OCI-LY7 (cell line): ENCODE measurements at regions not wholly inside any gene's neighbourhood (a gene's known extent, or its start where the extent isn't known, plus 50 kb on each side); places are given as distances from the start of the nearest gene placed in this dataset.

ENCODE experiments used
- BruUV-seq: library from RNA; stranded (reverse); fragments of 400-500 nt; replicated peaks from 2 replicates; lab custom pipeline; 2021; lab: Mats Ljungman, UMichigan
- CTCF ChIA-PET: fragments of 300-600 bp; sonication (Branson Sonifier 250); formaldehyde crosslinking; loops from one replicate; lab custom pipeline; 2022; ENCODE audit warnings: antibody characterized with exemption; ENCODE audit not compliant: unreplicated experiment; lab: Charles Lee
- POLR2A ChIA-PET: fragments of 300-600 bp; sonication (Branson Sonifier 250); formaldehyde crosslinking; loops from one replicate; lab custom pipeline; 2022; ENCODE audit warnings: antibody characterized with exemption; lab: Charles Lee
- DNase-seq: peaks from one replicate; pipeline ENCODE4 v3.0.0-alpha.2; 2015; ENCODE audit warnings: low spot score
- H2AFZ ChIP-seq: fragments of 200-600 bp; sonication (generic), shearing (Covaris generic); 2 replicates; pipeline ENCODE4 v1.6.1; 2014; ENCODE audit warnings: mild to moderate bottlenecking, antibody characterized with exemption, low read length, moderate library complexity
- H3K27ac ChIP-seq: fragments of 200-600 bp; sonication (generic); 2 replicates; pipeline ENCODE4 v1.5.1; 2014; ENCODE audit warnings: mixed run types, low read depth, mild to moderate bottlenecking, moderate library complexity, low read length, inconsistent platforms; ENCODE audit not compliant: poor library complexity, severe bottlenecking
- H3K36me3 ChIP-seq: fragments of 200-600 bp; sonication (generic); 2 replicates; pipeline ENCODE4 v1.6.1; 2014; ENCODE audit warnings: mild to moderate bottlenecking, antibody characterized with exemption, low read length, moderate library complexity, mixed read lengths; ENCODE audit not compliant: insufficient read depth
- H3K4me1 ChIP-seq: fragments of 200-600 bp; sonication (generic); 2 replicates; pipeline ENCODE4 v1.5.1; 2014; ENCODE audit warnings: mild to moderate bottlenecking, low read length; ENCODE audit not compliant: insufficient read depth, poor library complexity, severe bottlenecking
- H3K4me2 ChIP-seq: fragments of 200-600 bp; sonication (generic); 2 replicates; pipeline ENCODE4 v1.6.1; 2014; ENCODE audit warnings: mild to moderate bottlenecking, low read length
- H3K4me3 ChIP-seq: fragments of 200-600 bp; sonication (generic); 2 replicates; pipeline ENCODE4 v1.5.1; 2014; ENCODE audit warnings: mild to moderate bottlenecking, low read depth, low read length; ENCODE audit not compliant: poor library complexity, severe bottlenecking
- H3K79me2 ChIP-seq: fragments of 200-600 bp; sonication (generic); 2 replicates; pipeline ENCODE4 v1.6.1; 2016; ENCODE audit warnings: low read depth, mild to moderate bottlenecking, low read length, moderate library complexity, mixed read lengths; ENCODE audit not compliant: insufficient read depth
- H3K9me2 ChIP-seq: fragments of 200-600 bp; sonication (generic); 2 replicates; pipeline ENCODE4 v1.6.1; 2016; ENCODE audit warnings: mild to moderate bottlenecking, low read length, mixed read lengths; ENCODE audit not compliant: insufficient read depth
- H3K9me3 ChIP-seq: fragments of 200-600 bp; sonication (generic); 2 replicates; pipeline ENCODE4 v1.6.1; 2014; ENCODE audit warnings: mild to moderate bottlenecking, mixed run types, low read length, mixed read lengths
- H4K20me1 ChIP-seq: fragments of 200-600 bp; sonication (generic); 2 replicates; pipeline ENCODE4 v1.6.1; 2014; ENCODE audit warnings: mild to moderate bottlenecking, antibody characterized with exemption, low read length, moderate library complexity, mixed read lengths; ENCODE audit not compliant: insufficient read depth
- EZH2phosphoT487 ChIP-seq: fragments of 200-600 bp; sonication (generic); IDR thresholded peaks from 2 replicates; pipeline ENCODE4 v1.6.1; 2018; ENCODE audit warnings: low read depth, borderline replicate concordance, mild to moderate bottlenecking, mixed run types, antibody characterized with exemption, low read length, moderate library complexity, mixed read lengths
- intact Hi-C: fragments of 100-400 bp; cut with micrococcal nuclease; formaldehyde crosslinking; loops from one replicate; pipeline ENCODE4 v1.10.0; 2022; ENCODE audit not compliant: unreplicated experiment
- TF ChIP-seq, protein P1 (sequence below): fragments of 200-600 bp; sonication (generic); conservative IDR thresholded peaks from 2 replicates; pipeline ENCODE4 v1.5.1; 2014; ENCODE audit warnings: mild to moderate bottlenecking, antibody characterized with exemption, low read length, moderate library complexity, mixed read lengths

- ChIA-PET POLR2A (no interaction called here), CTCF (no interaction called here)
- Histone ChIP-seq H3K9me2 (no peaks in the 10 kb centered on the region), H3K27ac (no peak overlapping the region), H4K20me1 (no peaks in the 10 kb centered on the region), H2AFZ (no peak overlapping the region), H3K36me3 (no peaks in the 10 kb centered on the region), H3K4me1 (no peaks in the 10 kb centered on the region), H3K9me3 (no peaks in the 10 kb centered on the region), H3K4me3 (no peak overlapping the region), H3K4me2 (no peak overlapping the region), H3K79me2 (no peaks in the 10 kb centered on the region)
- intact Hi-C loops, result no loop called here
- BruUV-seq, result no TSS peak
- DNase-seq, result no peak
- TF ChIP-seq, protein P1, sequence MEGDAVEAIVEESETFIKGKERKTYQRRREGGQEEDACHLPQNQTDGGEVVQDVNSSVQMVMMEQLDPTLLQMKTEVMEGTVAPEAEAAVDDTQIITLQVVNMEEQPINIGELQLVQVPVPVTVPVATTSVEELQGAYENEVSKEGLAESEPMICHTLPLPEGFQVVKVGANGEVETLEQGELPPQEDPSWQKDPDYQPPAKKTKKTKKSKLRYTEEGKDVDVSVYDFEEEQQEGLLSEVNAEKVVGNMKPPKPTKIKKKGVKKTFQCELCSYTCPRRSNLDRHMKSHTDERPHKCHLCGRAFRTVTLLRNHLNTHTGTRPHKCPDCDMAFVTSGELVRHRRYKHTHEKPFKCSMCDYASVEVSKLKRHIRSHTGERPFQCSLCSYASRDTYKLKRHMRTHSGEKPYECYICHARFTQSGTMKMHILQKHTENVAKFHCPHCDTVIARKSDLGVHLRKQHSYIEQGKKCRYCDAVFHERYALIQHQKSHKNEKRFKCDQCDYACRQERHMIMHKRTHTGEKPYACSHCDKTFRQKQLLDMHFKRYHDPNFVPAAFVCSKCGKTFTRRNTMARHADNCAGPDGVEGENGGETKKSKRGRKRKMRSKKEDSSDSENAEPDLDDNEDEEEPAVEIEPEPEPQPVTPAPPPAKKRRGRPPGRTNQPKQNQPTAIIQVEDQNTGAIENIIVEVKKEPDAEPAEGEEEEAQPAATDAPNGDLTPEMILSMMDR, result no peak
- no peak for TF ChIP-seq EZH2phosphoT487
Measured at GRCh38 chr1:164953815-164954214, 394.8 kb downstream of the PBX1 start.

GRCh38 chr1:164953098-164953497 lies 394.1 kb downstream of the PBX1 start:
- intact Hi-C loops, result no loop called here
- Histone ChIP-seq H3K27ac (no peak overlapping the region), H3K36me3 (no peaks in the 10 kb centered on the region), H3K4me3 (no peak overlapping the region), H3K9me3 (no peaks in the 10 kb centered on the region), H3K9me2 (no peaks in the 10 kb centered on the region), H3K4me2 (no peak overlapping the region), H4K20me1 (no peaks in the 10 kb centered on the region), H3K4me1 (no peaks in the 10 kb centered on the region), H3K79me2 (no peaks in the 10 kb centered on the region), H2AFZ (no peak overlapping the region)
- TF ChIP-seq, protein P1, result no peak
- no peak for TF ChIP-seq EZH2phosphoT487
- CTCF ChIA-PET, result no interaction called here
- no TSS peak for BruUV-seq
- POLR2A ChIA-PET, result no interaction called here
- no peak for DNase-seq

DNA sequence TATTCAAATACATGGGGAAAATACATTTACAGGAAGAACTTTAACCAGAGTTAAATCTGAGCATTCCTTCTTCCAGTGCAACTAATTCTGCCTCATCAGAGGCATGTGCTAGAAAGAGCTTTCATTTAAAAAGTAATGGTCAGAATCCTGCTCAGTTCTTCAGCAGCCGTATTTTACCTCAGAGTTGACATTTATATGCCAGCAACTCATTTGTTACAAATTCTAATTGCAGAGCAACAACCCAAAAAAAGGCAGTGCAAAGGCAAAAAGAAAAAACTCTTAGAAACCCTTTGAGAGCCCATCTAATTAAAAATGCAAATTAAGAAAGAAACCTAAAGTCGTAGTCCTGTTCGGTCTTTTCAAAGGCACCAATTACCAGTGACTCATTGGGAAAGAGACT lies 392.5 kb downstream of the PBX1 start:
- no peak overlapping the region for H3K27ac ChIP-seq
- no peaks in the 10 kb centered on the region for H3K4me1 ChIP-seq
- H3K4me3 ChIP-seq, result no peak overlapping the region
- H4K20me1 ChIP-seq, result no peaks in the 10 kb centered on the region
- H3K4me2 ChIP-seq, result no peak overlapping the region
- no TSS peak for BruUV-seq
- ChIA-PET CTCF (no interaction called here), POLR2A (no interaction called here)
- DNase-seq, result no peak
- no peaks in the 10 kb centered on the region for H3K36me3 ChIP-seq
- no peaks in the 10 kb centered on the region for H3K9me2 ChIP-seq
- no peak overlapping the region for H2AFZ ChIP-seq
- no peaks in the 10 kb centered on the region for H3K79me2 ChIP-seq
- H3K9me3 ChIP-seq, result no peaks in the 10 kb centered on the region
- intact Hi-C loops, result no loop called here
- TF ChIP-seq, protein P1, result no peak
- TF ChIP-seq EZH2phosphoT487, result no peak
